ENCODE measurements at regions not wholly inside any gene's neighbourhood (a gene's known extent, or its start where the extent isn't known, plus 50 kb on each side); places are given as distances from the start of the nearest gene placed in this dataset.

DNA sequence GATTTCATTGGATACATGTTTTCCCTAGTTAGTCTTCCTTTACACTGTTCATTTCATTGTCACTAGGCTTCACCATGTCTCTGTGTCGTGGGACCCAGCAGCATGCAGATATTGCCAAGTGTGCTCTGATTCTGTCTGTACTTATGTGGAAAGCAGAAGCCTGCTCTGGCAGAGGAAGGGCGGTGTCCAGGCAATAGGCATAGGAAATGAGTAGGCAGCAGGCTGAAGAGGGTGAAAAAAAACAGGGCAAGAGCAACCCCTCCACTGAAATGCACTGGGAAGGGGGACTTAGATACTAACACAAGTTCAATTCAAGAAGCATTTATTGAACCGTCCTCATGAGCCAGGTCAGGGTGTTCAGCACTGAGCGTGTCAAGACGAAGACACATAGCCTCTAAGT lies 85.2 kb upstream of the VAV3 start:
- WGBS, 5 donors, result 33 to 45% (median 40%) methylated on average over 5 of the region's 5 CpGs
- H3K27ac ChIP-seq, result peak overlapping the region; percentile 11 to 82 (median 74)
- intact Hi-C loops (cut with DNase I; ENCODE audit: low total_unique reads), result no loop called here
- peaks cover 25 to 80% (median 55%) of the 10 kb centered on the region in 6 donors for H3K4me1 ChIP-seq
- TF ChIP-seq POLR2AphosphoS5 (IDR thresholded peaks at IDR 0.05) (peak in 1 of 3 donors; percentile 52), POLR2A (IDR thresholded peaks at IDR 0.05) (no peak)
- TF ChIP-seq, protein P1, sequence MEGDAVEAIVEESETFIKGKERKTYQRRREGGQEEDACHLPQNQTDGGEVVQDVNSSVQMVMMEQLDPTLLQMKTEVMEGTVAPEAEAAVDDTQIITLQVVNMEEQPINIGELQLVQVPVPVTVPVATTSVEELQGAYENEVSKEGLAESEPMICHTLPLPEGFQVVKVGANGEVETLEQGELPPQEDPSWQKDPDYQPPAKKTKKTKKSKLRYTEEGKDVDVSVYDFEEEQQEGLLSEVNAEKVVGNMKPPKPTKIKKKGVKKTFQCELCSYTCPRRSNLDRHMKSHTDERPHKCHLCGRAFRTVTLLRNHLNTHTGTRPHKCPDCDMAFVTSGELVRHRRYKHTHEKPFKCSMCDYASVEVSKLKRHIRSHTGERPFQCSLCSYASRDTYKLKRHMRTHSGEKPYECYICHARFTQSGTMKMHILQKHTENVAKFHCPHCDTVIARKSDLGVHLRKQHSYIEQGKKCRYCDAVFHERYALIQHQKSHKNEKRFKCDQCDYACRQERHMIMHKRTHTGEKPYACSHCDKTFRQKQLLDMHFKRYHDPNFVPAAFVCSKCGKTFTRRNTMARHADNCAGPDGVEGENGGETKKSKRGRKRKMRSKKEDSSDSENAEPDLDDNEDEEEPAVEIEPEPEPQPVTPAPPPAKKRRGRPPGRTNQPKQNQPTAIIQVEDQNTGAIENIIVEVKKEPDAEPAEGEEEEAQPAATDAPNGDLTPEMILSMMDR (IDR thresholded peaks at IDR 0.05 in 8 of 11, conservative IDR thresholded peaks at IDR 0.05 in 3 of 11), result no peak
- H3K9me3 ChIP-seq, result peaks cover 0 to 6% (median 0%) of the 10 kb centered on the region in 8 donors
- H3K27me3 ChIP-seq (replicated peaks in 1 of 7), result no peaks in the 10 kb centered on the region
- peak overlapping the region in 1 of 8 donors; percentile 17 for H3K4me3 ChIP-seq
- no peaks in the 10 kb centered on the region for H3K36me3 ChIP-seq
- DNase-seq, result peak; percentile 82

DNA sequence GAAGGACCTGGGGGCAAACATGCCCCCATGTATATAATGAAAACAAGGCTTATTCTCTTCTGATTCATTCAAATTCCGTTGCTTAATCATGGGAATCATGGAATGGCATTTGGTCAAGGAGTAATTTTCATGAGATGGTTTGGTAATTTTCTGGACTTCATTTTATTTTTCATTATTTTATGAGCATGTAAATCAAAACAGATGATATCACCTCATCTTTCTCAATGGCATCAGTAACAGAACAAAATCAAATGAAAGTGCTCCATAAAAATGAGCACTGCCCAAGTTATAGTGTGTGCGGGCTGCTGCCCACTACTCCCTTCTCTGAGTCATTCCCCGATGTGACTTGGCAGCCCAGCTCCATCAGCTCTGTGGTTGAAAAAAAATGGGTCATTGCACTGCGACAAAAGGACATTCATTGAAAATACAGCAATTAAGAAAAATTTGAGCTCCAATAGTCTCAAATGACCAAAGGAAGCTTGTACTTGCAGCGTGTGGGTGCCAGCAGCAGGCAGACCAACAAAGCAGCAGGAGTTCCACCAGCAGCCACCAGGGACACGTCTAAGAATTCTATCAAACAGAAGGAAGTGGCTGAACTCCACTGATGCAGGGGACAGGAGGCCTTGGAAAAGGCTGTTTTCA lies 84.3 kb upstream of the VAV3 start:
- peak; percentile 81 for DNase-seq
- peak overlapping the region in 7 of 8 donors; percentile 57 to 82 (median 74) for H3K27ac ChIP-seq
- 34 to 49% (median 34%) methylated on average over 6 of the region's 6 CpGs for WGBS, 5 donors
- no peaks in the 10 kb centered on the region for H3K27me3 ChIP-seq (replicated peaks in 1 of 7)
- peak overlapping the region in 1 of 8 donors; percentile 2 for H3K4me3 ChIP-seq
- no peaks in the 10 kb centered on the region for H3K36me3 ChIP-seq
- no peak for TF ChIP-seq POLR2A (IDR thresholded peaks at IDR 0.05)
- TF ChIP-seq, protein P1 (IDR thresholded peaks at IDR 0.05 in 8 of 11, conservative IDR thresholded peaks at IDR 0.05 in 3 of 11), result peak; percentile 35 to 81 (median 67)
- intact Hi-C loops (cut with DNase I; ENCODE audit: low total_unique reads), result loop anchor here (10.0 kb wide), 1 partner anchor 74 kb away; no protein-coding TSS in a partner anchor
- H3K9me3 ChIP-seq, result peaks cover 0 to 6% (median 0%) of the 10 kb centered on the region in 8 donors
- peaks cover 22 to 76% (median 51%) of the 10 kb centered on the region in 6 donors for H3K4me1 ChIP-seq

DNA sequence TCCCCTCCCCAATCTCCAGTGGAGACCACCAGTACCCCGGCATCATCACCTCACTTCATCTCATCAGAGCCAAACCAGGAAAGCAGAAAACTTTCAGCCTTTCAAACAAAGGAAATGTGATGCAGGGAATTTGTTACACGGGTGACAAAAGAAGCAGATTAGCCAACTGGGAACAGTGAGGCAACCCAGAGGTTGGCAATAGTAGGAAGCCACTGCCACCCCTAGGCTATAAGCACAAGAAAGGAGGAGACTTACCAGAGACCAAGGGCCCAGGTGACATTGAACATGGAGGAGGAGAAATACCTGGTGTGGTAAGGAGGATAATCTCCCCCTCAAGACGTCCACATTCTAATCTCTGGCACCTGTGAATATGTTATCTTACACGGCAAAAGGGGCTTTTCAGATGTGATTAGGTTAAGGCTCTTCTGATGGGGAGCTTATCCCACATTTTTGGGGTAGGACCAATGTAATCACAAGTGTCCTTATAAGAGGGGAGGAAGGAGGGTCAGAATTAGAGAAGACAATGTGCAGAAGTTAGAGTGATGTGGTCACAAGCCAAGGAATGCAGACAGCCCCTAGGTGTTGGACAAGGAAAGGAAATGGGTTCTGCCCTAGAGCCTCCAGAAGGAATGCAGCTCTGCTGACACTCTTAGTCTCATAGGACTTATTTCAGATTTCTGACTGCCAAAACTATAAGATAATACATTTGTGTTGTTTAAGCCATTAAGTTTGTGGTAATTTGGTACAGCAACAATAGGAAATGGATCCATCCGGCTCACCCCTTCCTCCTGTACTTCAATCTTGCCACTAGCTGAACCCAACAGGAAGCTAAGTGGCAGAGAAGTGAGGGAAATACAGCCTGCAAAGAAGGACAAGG lies 83.6 kb upstream of the VAV3 start:
- peaks cover 22 to 76% (median 50%) of the 10 kb centered on the region in 6 donors for H3K4me1 ChIP-seq
- intact Hi-C loops (cut with DNase I; ENCODE audit: low total_unique reads), result loop anchor here (10.0 kb wide), 1 partner anchor 74 kb away; no protein-coding TSS in a partner anchor
- WGBS, 5 donors, result 57 to 77% (median 63%) methylated on average over 5 of the region's 5 CpGs
- no peaks in the 10 kb centered on the region for H3K27me3 ChIP-seq (replicated peaks in 1 of 7)
- peak in 1 of 3 donors; percentile 14 for TF ChIP-seq POLR2A (IDR thresholded peaks at IDR 0.05)
- TF ChIP-seq, protein P1 (IDR thresholded peaks at IDR 0.05 in 8 of 11, conservative IDR thresholded peaks at IDR 0.05 in 3 of 11), result no peak
- H3K36me3 ChIP-seq, result no peaks in the 10 kb centered on the region
- DNase-seq, result no peak
- H3K4me3 ChIP-seq, result peak overlapping the region in 1 of 8 donors; percentile 2
- H3K9me3 ChIP-seq, result peaks cover 0 to 6% (median 0%) of the 10 kb centered on the region in 8 donors
- H3K27ac ChIP-seq, result peak overlapping the region in 5 of 8 donors; percentile 73 to 82 (median 74)
